ENCODE measurements at regions not wholly inside any gene's neighbourhood (a gene's known extent, or its start where the extent isn't known, plus 50 kb on each side); places are given as distances from the start of the nearest gene placed in this dataset.

DNA sequence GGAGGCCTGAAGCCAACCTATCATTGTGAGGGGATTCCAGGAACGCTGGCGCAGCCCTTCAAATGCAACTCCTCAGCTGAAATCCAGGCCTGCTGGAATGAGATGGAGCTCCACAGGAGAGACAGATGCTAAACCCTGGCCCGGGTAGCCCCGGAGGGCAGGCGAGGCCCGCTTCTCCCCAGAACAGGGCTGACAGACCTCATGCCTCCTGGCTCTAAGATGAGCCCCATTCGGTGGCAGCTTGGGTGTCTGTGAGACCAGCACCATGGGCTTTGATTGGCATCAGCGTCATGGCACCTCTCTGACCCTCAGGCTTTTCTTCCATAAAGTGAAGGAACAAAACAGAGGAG lies 382.2 kb downstream of the BCL11B start:
- TF ChIP-seq POLR2A (IDR thresholded peaks at IDR 0.05; ENCODE audit: low read depth, low read length), result no peak
- no peak for FAIRE-seq
- DNase-seq (ENCODE audit: insufficient read length, low spot score), result no peak

GRCh38 chr14:98890556-98891340 lies 381.2 kb downstream of the BCL11B start:
- TF ChIP-seq POLR2A (IDR thresholded peaks at IDR 0.05; ENCODE audit: low read depth, low read length), result no peak
- DNase-seq (ENCODE audit: insufficient read length, low spot score), result no peak
- FAIRE-seq, result no peak

- DNase-seq (ENCODE audit: insufficient read length, low spot score) (no peak), FAIRE-seq (no peak)
- TF ChIP-seq POLR2A (IDR thresholded peaks at IDR 0.05; ENCODE audit: low read depth, low read length), result no peak
Observed at GRCh38 chr14:98893675-98894074, 378.3 kb downstream of the BCL11B start.

- no peak for DNase-seq (ENCODE audit: insufficient read length, low spot score)
- FAIRE-seq, result no peak
- no peak for TF ChIP-seq POLR2A (IDR thresholded peaks at IDR 0.05; ENCODE audit: low read depth, low read length)
Observed at GRCh38 chr14:98894600-98894999, 377.4 kb downstream of the BCL11B start.

DNA sequence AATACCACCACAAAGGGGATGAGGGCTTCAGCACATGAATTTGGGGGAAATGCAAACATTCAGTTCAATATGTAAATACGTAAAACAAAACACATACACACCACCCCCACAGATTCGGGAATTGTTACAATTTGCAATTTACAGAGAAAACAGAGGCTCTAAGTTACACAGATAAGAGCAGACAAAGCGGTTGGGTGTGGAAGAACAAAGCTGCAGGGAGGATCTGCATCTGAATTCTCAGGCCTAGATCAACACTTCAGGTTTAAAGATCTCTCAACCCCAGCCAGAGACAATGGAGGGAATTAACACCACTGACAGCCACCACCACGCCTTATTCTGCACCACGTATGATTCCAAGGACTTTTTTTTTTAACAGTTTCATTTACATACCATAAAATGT lies 375.5 kb downstream of the BCL11B start:
- FAIRE-seq (no peak), DNase-seq (ENCODE audit: insufficient read length, low spot score) (no peak)
- no peak for TF ChIP-seq POLR2A (IDR thresholded peaks at IDR 0.05; ENCODE audit: low read depth, low read length)

GRCh38 chr14:98897605-98898309 lies 374.2 kb downstream of the BCL11B start:
- TF ChIP-seq POLR2A (IDR thresholded peaks at IDR 0.05; ENCODE audit: low read depth, low read length), result no peak
- FAIRE-seq, result no peak
- no peak for DNase-seq (ENCODE audit: insufficient read length, low spot score)

DNA sequence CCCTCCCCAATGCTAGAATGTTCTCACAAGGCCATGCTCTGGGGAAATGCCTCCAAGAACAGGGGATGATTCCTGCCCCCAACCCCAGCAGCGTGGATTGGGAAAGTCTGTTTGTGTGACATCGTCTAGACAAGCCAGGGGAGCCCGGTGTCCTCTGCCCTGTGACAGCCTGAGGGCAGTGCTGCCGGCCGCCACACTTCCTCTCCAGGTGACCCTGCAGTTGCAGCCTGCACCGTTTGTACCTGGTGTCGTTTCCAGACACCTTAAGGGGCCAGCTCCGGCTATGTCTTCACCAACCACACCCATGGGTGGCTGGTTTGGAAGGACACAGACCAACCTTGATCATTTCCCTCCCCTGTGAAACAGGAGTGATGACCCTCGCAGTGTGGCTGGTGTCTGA lies 372.6 kb downstream of the BCL11B start:
- DNase-seq (ENCODE audit: insufficient read length, low spot score) (no peak), FAIRE-seq (no peak)
- no peak for TF ChIP-seq POLR2A (IDR thresholded peaks at IDR 0.05; ENCODE audit: low read depth, low read length)

DNA sequence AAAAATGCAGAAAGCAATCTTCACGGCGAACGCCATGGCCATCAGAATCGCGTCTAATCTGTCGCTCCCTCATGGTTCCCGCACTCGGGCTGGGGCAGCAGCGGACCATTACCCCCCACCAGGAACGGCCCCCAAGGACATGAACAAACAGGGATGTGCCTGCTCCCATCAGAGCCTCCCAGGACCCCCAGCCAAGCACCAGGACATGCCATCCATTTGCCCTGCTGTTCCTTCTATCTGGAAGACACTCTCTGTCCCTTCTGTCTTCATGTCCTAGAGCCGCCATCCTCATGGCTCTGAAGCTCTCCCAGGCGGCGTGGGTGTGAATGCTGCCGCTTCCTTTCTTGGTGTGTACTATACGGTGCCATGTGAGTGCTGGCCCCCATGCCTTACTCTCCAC lies 371.8 kb downstream of the BCL11B start:
- no peak for FAIRE-seq
- DNase-seq (ENCODE audit: insufficient read length, low spot score), result no peak
- no peak for TF ChIP-seq POLR2A (IDR thresholded peaks at IDR 0.05; ENCODE audit: low read depth, low read length)

GRCh38 chr14:98900798-98901197 lies 371.2 kb downstream of the BCL11B start:
- no peak for DNase-seq (ENCODE audit: insufficient read length, low spot score)
- TF ChIP-seq POLR2A (IDR thresholded peaks at IDR 0.05; ENCODE audit: low read depth, low read length), result no peak
- no peak for FAIRE-seq

DNA sequence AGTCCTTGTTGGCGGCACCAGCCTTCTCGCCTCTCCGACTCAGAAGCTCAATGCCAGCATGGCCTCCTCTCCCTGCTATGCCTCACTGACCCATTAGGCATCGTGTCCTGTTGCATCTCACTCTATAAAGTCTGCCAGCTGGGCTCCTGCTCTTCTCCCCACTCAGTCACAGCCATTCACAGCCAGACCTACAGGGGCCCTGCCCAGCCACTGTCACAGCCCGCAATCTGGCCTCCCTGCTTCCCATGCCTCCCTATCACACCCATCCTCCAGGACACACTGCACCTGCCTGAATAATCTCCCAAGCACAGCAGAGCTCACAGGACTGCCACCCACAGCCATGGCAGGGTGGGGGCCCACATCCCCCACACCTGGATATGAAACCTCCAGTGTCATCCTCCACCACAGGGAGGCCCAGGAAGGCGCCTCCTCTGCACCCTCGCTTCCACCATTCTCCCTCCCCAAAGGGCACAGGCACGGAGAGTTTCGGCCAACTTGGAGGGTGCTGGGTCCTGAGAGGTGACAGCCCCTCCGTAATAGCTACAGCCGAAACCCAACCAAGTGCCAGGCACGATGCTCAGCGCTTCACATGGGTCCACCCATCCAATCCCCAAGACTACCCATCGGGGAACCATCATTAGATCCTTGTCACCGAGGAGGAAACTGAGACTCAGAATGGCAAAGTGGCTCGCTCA lies 370.3 kb downstream of the BCL11B start:
- no peak for FAIRE-seq
- TF ChIP-seq POLR2A (IDR thresholded peaks at IDR 0.05; ENCODE audit: low read depth, low read length), result no peak

DNA sequence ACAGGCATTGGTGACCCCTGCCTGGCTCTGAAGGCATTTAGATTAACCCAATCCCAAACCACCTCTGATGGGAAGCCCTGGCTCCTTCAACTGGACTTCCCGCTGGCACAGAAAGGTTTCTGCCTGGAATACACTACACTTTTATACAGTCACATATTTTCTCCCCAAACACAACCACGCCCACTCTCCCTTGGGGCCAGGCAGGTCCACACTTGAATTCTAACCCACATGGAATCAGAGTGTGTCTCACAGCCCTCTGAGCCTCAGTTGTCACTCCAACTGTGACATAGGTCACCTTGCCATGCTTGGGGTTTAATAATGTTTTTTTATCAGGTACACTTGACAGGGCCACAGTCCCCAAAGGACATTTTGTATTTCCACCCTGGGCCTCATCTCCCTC lies 368.6 kb downstream of the BCL11B start:
- TF ChIP-seq POLR2A (IDR thresholded peaks at IDR 0.05; ENCODE audit: low read depth, low read length), result no peak
- DNase-seq (ENCODE audit: insufficient read length, low spot score) (no peak), FAIRE-seq (no peak)

More for the DNA sequence above, 370.3 kb downstream of the BCL11B start:
- DNase-seq (ENCODE audit: insufficient read length, low spot score), result no peak

GRCh38 chr14:98904677-98905076 lies 367.3 kb downstream of the BCL11B start:
- TF ChIP-seq POLR2A (IDR thresholded peaks at IDR 0.05; ENCODE audit: low read depth, low read length), result no peak

DNA sequence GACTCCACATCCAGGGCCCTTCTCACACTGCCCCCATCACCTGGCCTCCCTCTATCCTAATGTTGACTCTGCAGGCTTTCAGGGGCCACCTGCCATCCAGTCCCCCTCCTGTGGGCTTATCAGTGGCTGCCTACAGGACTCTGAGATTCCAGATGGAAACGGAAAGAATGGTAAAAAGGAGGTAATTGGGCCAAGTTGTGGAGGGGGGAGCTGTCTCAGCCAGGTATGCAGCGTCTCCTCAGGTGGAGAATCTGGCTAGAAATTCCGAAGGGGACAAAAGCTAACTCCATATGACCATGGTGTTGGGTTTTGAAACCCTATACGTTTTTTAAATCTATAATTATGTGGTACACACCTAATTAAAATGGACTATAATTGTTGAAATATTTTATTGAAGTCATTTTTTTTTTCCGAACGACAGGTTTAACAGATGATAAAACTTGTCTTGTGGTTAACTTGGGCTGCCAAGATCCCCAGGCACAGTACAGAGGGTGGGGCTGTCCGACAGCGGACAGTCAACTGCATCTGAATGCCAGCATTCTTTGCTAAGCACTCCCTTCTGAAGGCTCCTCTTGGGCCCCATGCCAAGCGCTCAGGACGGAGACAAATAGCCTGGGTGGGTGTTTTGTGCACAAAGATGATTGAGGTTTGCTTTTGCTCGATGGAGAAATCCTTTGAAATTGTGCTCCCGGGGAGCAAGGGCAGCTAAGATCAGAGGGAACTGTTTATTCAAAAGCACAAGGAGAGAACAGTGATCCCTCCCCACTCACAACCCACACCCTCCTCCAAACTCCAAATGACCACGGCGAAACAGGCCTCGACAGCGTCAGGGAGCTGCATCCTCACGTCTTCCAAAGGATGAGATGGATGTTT lies 365.6 kb downstream of the BCL11B start:
- FAIRE-seq (no peak), DNase-seq (ENCODE audit: insufficient read length, low spot score) (no peak)
- TF ChIP-seq POLR2A (IDR thresholded peaks at IDR 0.05; ENCODE audit: low read depth, low read length), result no peak

More at GRCh38 chr14:98904677-98905076, 367.3 kb downstream of the BCL11B start:
- no peak for DNase-seq (ENCODE audit: insufficient read length, low spot score)
- no peak for FAIRE-seq

DNA sequence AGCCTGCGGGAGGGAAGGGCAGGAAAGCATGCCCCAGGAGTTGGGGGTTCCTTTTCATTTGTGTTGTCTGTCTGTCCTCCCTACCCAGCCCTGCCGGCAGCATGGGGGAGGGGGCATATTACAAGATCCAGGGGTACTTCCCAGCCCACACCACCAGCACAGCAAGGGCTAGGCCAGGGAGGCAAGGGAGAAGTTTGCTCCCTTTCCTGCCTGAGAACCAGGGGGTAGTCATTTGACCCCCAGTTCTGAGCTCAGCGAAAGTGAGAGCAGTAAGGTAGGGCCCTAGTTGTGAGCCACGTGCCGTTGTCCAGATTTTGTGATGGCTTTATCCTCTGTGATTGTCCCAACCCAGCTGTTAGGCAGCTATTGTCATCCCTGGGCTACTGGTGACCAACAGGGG lies 364.7 kb downstream of the BCL11B start:
- no peak for FAIRE-seq
- no peak for DNase-seq (ENCODE audit: insufficient read length, low spot score)
- TF ChIP-seq POLR2A (IDR thresholded peaks at IDR 0.05; ENCODE audit: low read depth, low read length), result no peak

All from H54 (cell line).